ENCODE measurements at regions not wholly inside any gene's neighbourhood (a gene's known extent, or its start where the extent isn't known, plus 50 kb on each side); places are given as distances from the start of the nearest gene placed in this dataset.

DNA sequence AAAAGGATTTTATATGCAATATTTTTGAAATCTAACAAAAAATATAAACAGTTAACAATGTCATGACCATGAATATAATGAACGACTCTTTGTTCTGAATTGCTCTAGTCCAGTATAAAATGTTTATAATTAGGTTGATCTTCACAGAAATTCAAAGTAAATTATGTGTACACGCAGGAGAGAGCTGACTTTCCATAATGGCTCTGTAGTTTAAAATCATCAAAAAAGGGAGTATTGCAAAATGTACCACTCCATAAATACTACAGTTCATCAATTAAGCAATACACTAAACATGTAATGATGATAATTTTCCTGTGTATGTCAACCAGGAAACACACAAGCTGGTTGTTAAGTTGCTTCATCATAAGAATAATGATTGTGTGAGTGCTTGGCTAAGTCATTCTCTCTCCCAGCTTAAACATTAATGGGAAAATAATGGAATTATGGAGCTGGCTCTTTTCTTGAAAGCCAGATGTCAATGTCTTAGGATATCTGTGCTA lies 189.5 kb upstream of the PLEKHG7 start:
- BruUV-seq (replicated peaks): no TSS peak
- ChIA-PET POLR2A (interaction anchor here (0.6 to 2.3 kb wide), 3 partner anchors 38 to 367 kb away, joined by 3 to 6 read pairs (median 4); partner anchors contain the start of gene BTG1), CTCF (interaction anchor here (1.2 kb wide), 1 partner anchor 10 kb away, joined by 5 read pairs; no protein-coding TSS in a partner anchor)
- TF ChIP-seq, protein P1, sequence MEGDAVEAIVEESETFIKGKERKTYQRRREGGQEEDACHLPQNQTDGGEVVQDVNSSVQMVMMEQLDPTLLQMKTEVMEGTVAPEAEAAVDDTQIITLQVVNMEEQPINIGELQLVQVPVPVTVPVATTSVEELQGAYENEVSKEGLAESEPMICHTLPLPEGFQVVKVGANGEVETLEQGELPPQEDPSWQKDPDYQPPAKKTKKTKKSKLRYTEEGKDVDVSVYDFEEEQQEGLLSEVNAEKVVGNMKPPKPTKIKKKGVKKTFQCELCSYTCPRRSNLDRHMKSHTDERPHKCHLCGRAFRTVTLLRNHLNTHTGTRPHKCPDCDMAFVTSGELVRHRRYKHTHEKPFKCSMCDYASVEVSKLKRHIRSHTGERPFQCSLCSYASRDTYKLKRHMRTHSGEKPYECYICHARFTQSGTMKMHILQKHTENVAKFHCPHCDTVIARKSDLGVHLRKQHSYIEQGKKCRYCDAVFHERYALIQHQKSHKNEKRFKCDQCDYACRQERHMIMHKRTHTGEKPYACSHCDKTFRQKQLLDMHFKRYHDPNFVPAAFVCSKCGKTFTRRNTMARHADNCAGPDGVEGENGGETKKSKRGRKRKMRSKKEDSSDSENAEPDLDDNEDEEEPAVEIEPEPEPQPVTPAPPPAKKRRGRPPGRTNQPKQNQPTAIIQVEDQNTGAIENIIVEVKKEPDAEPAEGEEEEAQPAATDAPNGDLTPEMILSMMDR (IDR thresholded peaks at IDR 0.05; ENCODE audit: unreplicated experiment): no peak
- no peaks in the 10 kb centered on the region for H3K27me3 Mint-ChIP-seq (ENCODE audit: insufficient read depth, unreplicated experiment)
- no peak overlapping the region for H3K4me3 Mint-ChIP-seq (ENCODE audit: unreplicated experiment)
- intact Hi-C loops (cut with micrococcal nuclease): no loop called here
- no peak for DNase-seq (ENCODE audit: unreplicated experiment)
- H3K4me1 Mint-ChIP-seq (ENCODE audit: insufficient read depth, unreplicated experiment): peaks cover 23% of the 10 kb centered on the region
- H3K36me3 Mint-ChIP-seq (ENCODE audit: insufficient read depth, unreplicated experiment): no peaks in the 10 kb centered on the region
- no peaks in the 10 kb centered on the region for H3K9me3 Mint-ChIP-seq (ENCODE audit: unreplicated experiment)
- H3K27ac Mint-ChIP-seq (ENCODE audit: low read depth, unreplicated experiment): no peak overlapping the region

DNA sequence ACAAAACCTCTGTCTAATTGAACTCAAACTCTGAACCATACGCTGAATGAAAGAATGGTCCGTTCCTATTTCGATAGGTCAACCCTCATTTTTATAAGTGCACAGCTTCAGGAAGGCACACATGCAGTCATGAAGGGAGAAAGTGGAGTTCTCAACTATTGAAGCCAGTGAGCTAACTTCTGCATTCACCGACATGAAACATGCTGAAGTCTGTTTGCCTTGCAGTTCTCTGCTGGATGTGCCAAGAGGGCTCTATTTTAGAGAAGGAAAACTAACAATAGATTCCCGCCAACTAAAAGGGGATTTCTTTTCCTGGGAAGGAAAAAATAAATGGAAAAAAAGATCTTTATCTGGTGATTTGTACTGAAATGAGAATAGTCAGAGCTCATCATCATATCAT lies 191.0 kb upstream of the PLEKHG7 start:
- H3K4me1 Mint-ChIP-seq (ENCODE audit: insufficient read depth, unreplicated experiment): peaks cover 31% of the 10 kb centered on the region
- CTCF ChIA-PET: interaction anchor here (0.9 kb wide), 1 partner anchor 9 kb away, joined by 3 read pairs; no protein-coding TSS in a partner anchor
- no peak overlapping the region for H3K4me3 Mint-ChIP-seq (ENCODE audit: unreplicated experiment)
- TF ChIP-seq, protein P1 (IDR thresholded peaks at IDR 0.05; ENCODE audit: unreplicated experiment): no peak
- H3K9me3 Mint-ChIP-seq (ENCODE audit: unreplicated experiment): no peaks in the 10 kb centered on the region
- peaks cover 3% of the 10 kb centered on the region for H3K36me3 Mint-ChIP-seq (ENCODE audit: insufficient read depth, unreplicated experiment)
- DNase-seq (ENCODE audit: unreplicated experiment): no peak
- POLR2A ChIA-PET: interaction anchor here (1.8 to 2.3 kb wide), 2 partner anchors 40 to 366 kb away, joined by 4 to 6 read pairs; partner anchors contain the start of gene BTG1
- intact Hi-C loops (cut with micrococcal nuclease): no loop called here
- no peak overlapping the region for H3K27ac Mint-ChIP-seq (ENCODE audit: low read depth, unreplicated experiment)
- no peaks in the 10 kb centered on the region for H3K27me3 Mint-ChIP-seq (ENCODE audit: insufficient read depth, unreplicated experiment)
- BruUV-seq (replicated peaks): no TSS peak

DNA sequence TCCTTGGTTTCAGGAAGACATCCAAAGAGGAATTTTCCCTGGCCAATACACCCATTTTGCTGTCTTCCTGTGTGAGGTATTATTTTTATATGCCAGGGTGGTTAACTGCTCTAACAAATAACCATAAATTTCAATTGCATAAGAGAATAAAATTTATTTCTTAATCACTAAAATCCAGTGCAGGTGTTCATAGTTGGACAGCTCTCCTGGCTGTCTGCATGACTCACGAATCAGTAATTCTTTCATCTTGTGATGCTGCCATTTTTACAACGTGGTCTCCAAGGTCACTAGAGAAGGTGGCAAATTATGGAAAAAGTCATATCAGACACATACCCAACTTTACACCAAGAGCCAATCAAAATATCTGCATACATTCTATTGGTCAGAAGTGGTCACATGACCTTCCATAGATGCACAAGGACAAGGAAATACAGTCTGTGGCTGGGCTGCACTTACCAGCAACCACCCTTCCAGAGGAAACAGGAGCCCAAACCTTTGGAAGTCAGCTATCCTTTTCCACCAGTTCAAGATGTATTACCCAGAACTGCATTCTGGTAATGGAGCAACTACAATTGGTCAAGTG lies 193.5 kb upstream of the PLEKHG7 start:
- POLR2A ChIA-PET: interaction anchor here (0.7 to 3.2 kb wide), 6 partner anchors 44 to 489 kb away, joined by 3 to 13 read pairs (median 4); partner anchors contain the start of gene BTG1
- no peak overlapping the region for H3K4me3 Mint-ChIP-seq (ENCODE audit: unreplicated experiment)
- intact Hi-C loops (cut with micrococcal nuclease): no loop called here

DNA sequence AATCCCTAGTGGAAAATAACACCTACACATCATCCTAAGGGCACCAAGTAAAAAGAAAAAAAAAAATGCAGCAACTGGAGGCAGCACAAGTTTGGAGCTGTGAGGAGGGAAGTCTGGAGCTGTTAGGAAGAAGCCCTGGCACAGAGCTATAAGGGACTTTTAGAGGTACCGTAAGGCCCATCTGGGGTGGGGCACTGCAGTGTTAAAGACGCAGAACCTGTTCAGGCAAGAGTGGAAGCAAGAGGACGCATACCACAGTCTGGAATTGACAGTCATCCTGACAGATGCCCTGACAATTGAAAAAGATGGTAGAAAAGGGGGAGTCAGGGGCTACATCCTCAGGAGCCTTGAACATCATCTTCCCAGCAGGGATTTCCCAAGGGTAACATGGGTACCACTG lies 195.9 kb upstream of the PLEKHG7 start:
- CTCF ChIA-PET: interaction anchor here (0.7 to 1.0 kb wide), 8 partner anchors 13 to 153 kb away, joined by 3 to 6 read pairs (median 4); no protein-coding TSS in a partner anchor
- Mint-ChIP-seq H3K27ac (ENCODE audit: low read depth, unreplicated experiment) (peak overlapping the region; percentile 14), H3K4me3 (ENCODE audit: unreplicated experiment) (peak overlapping the region; percentile 15), H3K9me3 (ENCODE audit: unreplicated experiment) (no peaks in the 10 kb centered on the region), H3K4me1 (ENCODE audit: insufficient read depth, unreplicated experiment) (peaks cover 28% of the 10 kb centered on the region), H3K27me3 (ENCODE audit: insufficient read depth, unreplicated experiment) (no peaks in the 10 kb centered on the region), H3K36me3 (ENCODE audit: insufficient read depth, unreplicated experiment) (peaks cover 7% of the 10 kb centered on the region)
- intact Hi-C loops (cut with micrococcal nuclease): loop anchor here (1.0 kb wide), 1 partner anchor 63 kb away; no protein-coding TSS in a partner anchor
- TF ChIP-seq, protein P1 (IDR thresholded peaks at IDR 0.05; ENCODE audit: unreplicated experiment): no peak
- BruUV-seq (replicated peaks): no TSS peak
- no peak for DNase-seq (ENCODE audit: unreplicated experiment)
- POLR2A ChIA-PET: interaction anchor here (0.8 to 2.7 kb wide), 4 partner anchors 48 to 386 kb away, joined by 3 to 7 read pairs (median 3); no protein-coding TSS in a partner anchor

More for the DNA sequence above, 193.5 kb upstream of the PLEKHG7 start:
- Mint-ChIP-seq H3K36me3 (ENCODE audit: insufficient read depth, unreplicated experiment) (peaks cover 7% of the 10 kb centered on the region), H3K9me3 (ENCODE audit: unreplicated experiment) (no peaks in the 10 kb centered on the region), H3K4me1 (ENCODE audit: insufficient read depth, unreplicated experiment) (peaks cover 28% of the 10 kb centered on the region), H3K27ac (ENCODE audit: low read depth, unreplicated experiment) (peak overlapping the region; percentile 77), H3K27me3 (ENCODE audit: insufficient read depth, unreplicated experiment) (no peaks in the 10 kb centered on the region)
- peak; percentile 55 for DNase-seq (ENCODE audit: unreplicated experiment)
- TF ChIP-seq, protein P1 (IDR thresholded peaks at IDR 0.05; ENCODE audit: unreplicated experiment): no peak
- CTCF ChIA-PET: interaction anchor here (0.6 kb wide), 1 partner anchor 182 kb away, joined by 3 read pairs; no protein-coding TSS in a partner anchor
- no TSS peak for BruUV-seq (replicated peaks)

Data from MCF 10A (cell line).